NCI-H146 treated with DMSO at 0.1 percent for 48 hours (cell line): ENCODE measurements at regions not wholly inside any gene's neighbourhood (a gene's known extent, or its start where the extent isn't known, plus 50 kb on each side); places are given as distances from the start of the nearest gene placed in this dataset.

Experiments used
- DNase-seq: peaks from one replicate; lab custom pipeline; 2025; ENCODE audit not compliant: unreplicated experiment; lab: John Stamatoyannopoulos, UW

DNA sequence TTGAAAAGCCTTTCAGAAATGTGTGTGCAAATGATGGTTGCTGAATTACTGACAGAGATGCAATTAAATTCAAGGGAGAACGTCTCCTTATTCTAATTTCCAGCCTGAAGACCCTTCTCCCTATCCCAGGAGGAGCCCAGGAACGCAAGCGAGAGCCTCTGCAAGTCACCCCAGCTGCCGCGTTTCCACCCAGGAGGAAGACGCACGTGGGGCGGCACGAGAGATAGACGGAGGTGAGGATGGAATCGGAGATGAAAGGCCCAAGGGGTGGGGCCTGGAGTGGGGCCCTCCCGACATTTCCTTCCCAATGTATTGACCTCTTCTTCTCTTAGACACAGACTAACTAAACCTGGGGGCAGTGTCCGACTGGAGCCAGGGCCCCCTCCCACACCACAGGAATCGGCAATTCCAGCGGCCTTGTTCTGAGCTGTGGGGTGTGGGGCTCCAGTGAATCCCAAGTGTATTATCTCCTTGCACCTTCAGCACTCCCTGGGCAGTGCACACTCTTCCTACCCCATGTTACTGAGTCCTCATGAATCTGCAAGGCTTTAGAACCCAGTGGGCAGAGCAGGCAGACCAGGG, 322.5 kb downstream of the AJAP1 start:
- no peak for DNase-seq

DNA sequence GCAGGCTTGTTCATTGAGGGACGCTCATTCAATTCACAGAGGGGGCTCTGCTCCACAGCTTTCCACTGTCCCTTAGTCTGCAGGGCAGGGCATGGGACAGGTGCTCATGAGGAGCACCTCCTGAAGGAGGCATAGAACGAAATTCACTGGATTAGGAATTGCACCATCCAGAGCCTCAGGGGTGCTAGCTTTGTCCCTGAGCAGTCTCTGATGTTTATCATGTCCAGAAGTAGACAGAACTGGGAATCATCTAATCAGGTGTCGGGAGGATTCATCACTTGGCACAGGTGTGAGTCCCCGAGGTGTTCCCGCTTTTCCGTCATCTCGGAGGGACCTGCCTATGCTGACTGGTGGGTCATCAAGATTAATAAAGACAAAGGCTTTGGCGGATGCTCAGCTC, 321.4 kb downstream of the AJAP1 start:
- no peak for DNase-seq

DNA sequence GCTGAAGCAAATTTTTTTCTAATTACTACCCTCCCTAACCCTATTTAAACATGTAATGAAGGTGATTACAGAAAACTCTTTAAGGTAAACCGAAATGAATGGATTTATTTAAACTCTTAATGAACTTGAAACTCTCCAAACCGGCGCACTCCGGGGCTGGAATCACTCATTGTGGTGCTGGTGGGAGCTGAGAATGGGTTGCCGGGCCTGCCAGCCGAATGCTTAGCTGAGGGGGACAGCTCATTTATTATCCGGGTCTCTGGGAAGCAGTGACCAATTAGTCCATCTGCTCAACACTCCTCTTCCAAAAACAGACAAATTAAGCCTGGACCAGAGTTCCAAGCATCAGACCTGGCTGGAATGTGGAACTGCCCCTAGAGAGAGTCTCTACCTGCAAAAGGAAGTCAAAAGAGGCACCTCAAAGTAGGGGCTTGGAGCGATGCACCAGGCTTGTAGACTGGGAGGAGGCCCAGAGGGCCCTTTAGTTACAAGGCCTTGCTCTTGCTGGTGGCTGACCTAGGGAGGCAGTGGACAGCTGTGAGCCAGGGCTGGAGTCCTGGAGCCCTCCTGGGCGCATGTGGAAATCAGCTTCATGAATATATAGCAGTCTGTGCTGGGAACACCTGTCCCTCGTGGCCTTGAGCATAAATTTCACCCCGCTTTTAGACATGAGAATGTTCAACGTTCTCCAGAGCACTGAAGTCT, 320.7 kb downstream of the AJAP1 start:
- no peak for DNase-seq

DNA sequence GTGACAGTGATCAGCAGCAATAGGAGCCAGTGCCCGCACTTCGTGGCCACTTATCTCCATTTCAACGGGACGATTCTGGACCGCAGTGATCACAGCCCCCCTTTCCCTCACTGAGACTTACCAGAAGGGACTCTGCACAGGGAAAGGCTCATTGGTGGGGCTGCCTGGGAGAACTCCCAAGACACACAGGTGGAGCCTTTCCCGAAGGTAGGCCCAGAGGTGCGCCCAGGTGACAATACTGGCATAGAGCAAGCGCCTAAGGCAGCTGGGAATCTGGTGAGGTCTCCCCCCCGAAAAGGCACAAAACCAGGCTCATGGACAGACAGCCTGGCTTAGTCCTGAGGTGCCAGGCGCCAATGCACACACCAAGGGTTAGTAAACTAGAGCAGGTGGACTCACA, 318.9 kb downstream of the AJAP1 start:
- DNase-seq, result no peak

DNA sequence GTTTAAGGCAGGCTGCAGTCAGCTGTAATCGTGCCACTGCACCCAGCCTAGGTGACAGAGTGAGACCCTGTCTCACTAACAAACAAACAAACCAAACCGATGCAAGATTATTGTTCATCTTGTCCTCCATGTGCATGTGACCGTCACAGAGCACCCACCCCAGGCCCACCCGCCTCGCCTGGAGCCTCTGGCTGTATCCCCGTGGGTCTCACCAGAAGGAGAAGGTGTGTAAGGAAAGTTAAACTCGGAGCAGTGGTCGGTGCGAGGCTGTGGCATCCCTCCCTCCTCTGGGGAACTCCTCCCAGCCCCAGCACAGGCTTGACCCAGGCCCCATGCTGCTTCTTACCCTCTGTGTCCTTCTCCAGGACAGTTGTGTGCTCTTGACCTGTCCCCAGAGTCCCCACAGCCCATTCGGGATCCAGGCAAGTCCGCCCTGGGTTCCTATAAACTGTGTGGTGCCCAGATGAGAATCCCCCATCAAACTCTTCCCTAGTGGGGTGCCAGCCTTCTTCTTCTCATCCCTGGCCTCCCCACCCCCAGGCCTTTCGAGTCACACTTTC, 318.4 kb downstream of the AJAP1 start:
- DNase-seq, result no peak

DNA sequence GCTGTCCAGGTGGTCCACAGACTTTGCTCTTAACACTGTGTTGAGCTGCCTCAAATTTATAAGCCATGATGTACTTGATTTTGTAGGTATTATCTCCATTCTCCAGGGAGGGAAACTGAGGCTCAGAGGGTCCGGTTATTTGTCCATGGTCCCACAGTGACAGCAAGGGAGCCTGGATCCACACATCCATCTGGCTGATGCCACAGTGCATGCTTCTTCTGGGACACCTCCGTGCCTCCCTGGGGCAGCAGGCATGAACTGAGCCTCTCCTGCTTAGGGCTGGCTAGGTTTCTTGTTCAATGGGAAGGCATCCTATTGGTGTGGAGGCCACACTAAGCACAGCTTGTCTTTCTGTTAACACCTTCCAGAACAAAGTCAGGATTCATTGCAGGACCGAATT, 317.3 kb downstream of the AJAP1 start:
- no peak for DNase-seq

DNA sequence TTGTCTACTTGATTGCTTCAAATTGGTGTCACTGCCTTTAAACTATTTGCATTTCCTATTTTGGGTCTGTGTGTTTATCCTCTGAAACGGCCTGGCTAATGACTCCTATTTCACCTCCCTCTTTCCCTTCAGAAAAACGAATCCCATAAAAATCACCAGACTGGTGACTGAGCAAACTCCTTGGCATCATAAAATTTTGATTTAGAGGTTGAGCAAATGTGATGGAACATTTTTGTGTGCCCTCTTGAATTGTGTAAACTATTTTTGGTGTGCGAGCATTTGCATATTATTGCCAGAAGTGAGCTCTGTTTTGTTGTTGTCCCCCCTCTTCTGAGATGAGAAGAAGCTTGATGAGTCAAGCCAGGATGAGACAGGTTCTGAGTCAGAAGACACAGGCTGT, 316.1 kb downstream of the AJAP1 start:
- no peak for DNase-seq

DNA sequence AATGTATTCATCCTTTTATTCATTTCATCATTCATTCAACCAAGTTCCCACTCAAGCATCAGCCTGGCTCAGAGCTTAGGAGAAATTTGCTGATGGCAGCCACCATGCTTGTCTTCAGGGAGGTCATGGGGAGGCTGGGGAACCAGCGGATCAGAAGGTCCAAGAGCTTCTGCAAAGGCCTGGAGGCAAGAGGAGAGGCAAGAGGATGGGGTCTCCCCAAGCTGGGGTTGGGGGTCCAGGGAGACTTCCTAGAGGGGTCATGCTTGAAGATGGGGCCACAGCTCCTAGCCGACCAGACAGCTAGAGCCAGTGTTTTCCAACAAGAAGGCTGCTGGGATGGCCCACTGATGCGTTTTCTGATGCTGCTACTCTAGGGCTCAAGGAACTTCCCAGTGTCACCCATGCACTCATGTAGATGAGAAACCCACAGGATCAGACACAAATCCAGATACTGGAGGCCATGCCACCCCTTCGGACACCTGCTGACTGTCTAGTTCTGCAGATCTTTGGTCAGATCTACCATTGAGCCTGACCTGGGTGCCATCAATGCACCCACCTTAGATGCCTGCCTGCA, 315.2 kb downstream of the AJAP1 start:
- no peak for DNase-seq

DNA sequence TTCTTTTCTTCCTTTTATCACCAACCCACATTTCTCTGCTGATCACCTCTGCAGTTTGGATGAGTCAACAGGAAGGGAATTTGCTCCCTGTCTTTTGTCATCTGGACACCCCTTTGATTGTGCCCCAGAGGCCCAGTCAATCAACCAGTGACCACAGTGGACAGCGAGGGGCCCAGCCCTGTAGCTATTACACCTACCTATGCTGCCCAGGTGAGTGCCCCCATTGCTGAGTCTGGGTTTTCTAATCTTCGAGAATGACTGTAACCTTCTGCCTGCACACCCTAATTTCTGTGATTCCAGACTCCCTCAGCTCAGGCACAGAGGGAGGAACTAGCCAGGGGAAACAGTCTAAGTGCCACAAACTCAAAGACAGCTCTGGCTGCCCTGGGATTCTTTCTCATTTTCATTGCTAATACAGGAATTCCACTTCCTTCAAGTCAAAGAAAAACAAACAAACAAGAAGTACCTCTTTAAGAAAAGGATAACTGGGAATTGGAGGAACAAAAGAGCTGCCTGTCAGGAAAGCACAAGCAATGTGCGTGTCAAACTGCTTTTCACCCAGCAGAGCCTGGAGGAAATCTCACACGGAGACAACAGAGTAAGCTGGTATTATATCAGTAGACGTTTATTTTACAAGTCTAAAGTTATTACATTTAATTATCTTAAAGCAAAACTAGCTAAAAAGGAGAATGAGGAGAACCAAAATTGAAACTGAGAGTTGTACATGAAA, 311.1 kb downstream of the AJAP1 start:
- DNase-seq, result no peak

DNA sequence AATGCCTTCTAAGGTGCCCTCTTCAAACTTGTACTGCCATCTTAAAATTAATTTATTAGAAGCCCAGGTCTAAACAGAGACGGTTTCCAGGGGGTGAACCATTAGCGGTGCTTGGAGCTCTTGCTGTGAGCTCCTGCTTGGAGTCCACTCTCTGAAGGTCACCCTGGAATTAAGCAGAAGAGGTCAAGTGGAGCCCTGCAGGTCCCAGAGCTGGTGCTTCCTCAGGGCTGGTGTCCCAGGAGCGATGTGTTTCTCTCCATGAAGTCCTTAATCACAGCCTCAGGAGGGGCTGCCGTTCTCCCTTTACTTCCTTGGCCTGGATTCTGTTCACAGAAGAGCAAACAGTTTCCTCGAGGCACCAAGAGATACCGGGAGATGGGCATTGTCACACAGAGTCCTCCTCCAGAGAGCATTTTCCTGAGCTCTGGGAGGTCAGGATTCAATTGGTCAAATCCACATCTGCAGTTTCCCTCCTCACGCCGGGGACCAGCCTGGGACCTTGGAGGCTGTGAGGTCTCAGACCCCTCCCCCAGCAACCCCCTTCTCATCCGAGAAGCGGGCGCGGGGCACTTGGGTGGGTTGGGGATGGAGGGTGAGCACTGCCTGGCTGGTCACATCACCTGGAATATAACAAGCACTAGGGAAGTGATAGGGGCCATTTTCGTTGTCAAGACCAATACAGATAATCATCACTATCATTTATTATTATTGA, 310.4 kb downstream of the AJAP1 start:
- DNase-seq, result no peak

DNA sequence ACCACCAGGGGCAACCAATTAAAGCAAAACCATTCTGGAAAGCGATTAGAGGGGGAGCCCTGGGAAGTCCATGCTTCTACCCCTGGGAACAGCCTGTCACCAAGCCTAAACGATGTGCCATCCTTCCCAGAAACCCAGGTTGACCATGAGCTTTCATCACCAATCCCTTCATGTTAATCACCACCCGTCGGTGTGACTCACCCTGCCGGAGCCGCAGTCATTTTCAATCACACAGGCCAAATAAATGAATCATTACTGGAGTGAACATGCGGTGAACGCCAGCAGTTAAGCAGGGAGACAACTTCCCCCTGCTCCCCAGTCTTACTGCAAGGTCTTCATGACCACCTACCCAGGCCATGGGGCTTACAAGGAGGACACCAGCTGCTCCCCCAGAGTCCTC, 308.8 kb downstream of the AJAP1 start:
- no peak for DNase-seq

DNA sequence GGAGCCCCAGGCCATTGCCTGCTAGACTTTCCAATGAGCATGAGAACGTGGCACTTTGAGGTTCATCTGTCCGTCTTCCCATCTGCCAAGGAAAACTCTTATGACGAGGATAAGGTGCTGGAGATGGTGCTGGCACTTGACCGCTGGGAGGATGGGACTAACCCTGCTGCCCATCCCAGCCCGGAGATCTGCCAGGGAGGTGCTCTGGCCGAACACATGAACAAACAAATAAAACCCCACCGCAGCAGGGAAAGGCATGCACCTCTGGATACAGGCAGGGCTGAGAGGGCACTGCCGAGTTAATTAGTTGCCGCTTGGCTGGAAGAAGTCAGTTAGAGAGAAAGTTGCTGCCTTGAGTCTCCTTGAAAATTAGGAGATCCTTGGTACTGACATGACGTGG, 308.4 kb downstream of the AJAP1 start:
- no peak for DNase-seq

DNA sequence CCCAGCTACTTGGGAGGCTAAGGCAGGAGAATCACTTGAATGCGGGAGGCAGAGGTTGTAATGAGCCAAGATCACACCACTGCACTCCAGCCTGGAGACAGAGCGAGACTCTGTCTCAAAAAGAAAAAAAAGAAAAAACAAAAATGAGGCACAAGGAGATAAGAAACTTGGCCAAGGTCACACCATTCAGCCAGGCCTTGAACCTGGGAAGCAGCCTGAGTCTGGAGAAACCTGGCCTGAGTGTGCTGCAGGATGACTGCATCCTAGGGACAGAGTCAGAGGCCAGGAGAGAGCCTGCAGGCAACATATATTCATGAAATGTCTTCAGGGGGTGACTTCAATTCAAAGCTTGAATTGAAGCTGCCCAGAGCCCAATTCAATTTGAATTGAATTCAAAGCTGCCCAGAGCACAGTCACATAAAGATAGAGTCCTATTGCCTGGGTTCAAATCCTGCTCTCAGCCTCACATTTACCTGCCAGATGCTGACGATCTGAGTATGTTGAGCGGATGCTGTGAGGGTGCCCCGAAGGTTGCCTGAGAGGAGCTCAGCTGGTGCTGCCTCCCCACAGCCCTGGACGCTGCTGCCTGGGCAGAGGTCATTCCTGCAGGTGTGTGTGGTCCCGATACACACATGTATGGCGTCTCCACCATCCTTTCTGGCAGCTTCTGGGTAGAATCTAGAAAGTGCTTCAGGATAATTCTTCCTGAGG, 307.7 kb downstream of the AJAP1 start:
- no peak for DNase-seq

DNA sequence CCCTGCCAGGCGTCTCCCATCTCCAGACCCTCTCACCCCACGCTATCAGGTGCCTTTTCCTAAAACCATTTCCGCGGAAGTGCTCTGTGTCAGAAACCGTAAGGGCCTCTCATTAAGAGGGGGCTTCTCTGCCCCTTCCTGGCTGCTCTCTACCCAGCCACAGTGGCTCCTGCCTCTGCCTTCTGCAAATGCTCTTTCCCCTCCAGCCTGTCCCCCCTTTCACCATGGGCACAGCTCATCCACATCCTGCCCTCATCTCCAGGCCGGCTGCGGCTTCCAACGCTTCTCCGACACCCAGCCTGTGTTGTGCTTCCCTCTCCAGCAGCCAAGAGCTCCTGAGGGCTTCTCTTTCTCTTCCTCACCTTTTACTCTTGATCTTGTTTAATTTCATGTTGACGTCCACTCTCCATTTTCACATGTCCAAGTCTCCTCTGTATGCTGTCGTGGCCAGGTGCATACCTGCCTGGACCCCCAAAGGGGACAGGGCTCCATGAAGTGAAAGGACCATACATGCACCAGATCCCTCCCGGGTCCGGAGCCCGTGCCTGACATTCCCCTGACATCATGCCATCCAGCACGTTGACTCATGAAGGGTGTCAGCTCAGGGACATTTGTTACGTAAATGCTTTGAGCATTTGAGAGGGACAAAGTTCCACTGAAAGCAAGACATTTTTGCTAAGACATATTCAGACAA, 306.5 kb downstream of the AJAP1 start:
- no peak for DNase-seq

DNA sequence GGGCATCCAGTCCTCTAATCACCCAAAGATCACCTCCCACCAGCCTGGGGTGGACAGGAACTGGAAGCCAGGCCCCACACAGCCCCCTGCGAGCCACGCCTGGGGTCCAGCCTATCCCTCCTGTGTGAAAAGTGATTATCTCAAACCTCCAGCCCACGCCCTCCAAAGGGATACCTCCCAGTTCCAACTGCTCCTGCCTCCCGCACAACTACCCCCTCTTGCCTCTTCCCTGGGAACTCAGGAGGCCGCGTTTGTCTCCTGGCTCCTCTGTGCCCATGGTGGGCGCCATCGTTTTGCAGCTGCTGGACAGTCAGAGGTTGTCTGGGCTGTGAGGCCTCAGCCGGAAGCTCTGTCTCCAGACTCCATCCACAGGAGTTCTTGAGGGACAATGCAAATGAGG, 305.9 kb downstream of the AJAP1 start:
- no peak for DNase-seq

DNA sequence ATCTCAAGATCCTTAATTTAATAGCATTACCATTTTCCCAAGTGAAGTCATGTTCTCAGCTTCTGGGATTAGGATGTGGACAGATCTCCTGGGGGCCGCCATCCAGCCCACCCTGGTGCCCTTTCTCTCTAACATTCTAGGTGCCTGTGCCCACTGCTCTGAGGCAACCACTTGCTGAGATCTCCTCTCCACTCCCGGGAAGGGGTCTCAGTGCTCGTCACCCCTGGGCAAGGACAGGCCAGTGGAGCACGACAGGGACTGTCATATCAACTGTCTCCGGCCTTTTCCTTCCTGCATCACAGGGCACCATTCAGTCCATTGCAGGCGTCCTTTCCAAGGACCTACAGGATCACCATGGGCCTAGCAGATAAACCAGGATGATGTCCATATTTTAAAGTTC, 304.8 kb downstream of the AJAP1 start:
- no peak for DNase-seq

DNA sequence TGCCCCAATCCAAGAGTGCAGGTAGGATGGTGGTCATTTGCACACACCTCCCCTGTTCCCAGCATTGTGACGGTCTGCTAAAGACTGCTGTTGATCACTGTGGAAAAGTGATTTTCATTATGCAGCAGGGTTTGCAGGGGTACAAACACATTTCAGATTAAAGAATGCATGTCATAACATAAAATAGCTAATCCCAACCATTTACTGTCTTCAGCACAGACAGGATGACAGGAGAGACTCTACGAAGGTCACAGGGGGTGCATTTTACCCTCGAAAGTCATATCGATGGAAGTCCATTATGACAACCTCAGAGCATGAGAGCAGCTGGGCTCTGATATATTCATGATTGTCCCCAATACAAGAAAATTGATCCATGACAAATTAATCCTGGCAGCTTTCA, 302.6 kb downstream of the AJAP1 start:
- no peak for DNase-seq

DNA sequence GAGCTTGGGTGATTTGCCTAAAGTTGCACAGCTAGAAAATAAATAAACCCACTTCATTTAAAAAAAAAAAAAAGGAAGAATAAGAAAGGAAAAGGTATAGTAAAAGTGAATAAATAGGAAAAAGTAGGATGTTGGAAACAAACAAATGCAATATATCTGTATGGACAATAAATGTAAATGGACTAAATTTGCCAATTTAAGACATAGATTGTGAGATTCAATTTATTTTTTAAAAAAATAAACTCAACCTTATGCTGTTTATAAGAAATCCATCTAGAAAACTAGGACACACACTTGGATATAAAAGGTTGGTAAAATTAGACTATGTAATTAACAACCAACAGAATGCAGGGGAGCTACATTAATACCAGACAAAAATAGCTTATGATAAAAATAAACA, 300.0 kb downstream of the AJAP1 start:
- no peak for DNase-seq

DNA sequence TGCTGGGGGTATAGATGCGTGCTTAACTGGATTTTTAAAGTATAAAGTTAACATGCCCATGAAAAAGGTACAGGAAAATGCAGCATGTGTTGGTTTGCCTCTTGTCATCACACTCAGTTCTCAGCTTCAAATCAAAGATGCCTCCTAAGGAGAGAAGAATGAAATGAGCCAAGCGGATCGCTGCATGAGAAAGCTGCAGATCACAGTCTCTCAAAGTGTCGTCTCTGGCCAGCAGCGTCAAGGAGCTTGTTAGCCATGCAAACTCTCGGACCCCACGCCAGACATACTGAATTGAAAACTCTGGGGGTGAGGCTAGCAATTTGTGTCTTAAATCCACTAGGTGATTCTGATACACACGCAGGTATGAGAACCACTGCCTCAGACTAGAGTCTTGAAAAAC, 297.2 kb downstream of the AJAP1 start:
- no peak for DNase-seq

DNA sequence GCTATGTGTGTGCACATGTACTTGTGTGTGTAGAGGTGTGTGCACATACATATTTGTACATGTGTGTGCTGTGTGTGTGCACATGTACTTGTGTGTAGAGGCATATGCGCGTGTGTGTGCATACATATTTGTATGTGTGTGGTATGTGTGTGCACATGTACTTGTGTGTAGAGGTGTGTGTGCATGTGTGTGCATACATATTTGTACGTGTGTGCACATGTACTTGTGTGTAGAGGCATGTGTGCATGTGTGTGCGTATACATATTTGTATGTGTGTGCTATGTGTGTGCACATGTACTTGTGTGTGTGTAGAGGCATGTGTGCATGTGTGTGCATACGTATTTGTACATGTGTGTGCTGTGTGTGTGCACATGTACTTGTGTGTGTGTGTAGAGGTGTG, 291.9 kb downstream of the AJAP1 start:
- DNase-seq, result no peak
